Prostate gland (tissue), 2 donors: ENCODE measurements at regions not wholly inside any gene's neighbourhood (a gene's known extent, or its start where the extent isn't known, plus 50 kb on each side); places are given as distances from the start of the nearest gene placed in this dataset.

Source experiments
- DNase-seq: peaks from one replicate; pipeline ENCODE4 v3.0.0-alpha.2; 2019; ENCODE audit warnings: low spot score
- H3K27ac ChIP-seq, 2 donors: fragments of 200-600 bp; sonication (generic); 2 replicates each; pipeline ENCODE4 v1.5.1; 2017 to 2019
- H3K27me3 ChIP-seq: fragments of 200-600 bp; sonication (generic); replicated peaks from 2 replicates; pipeline ENCODE4 v1.5.1; 2019; ENCODE audit not compliant: insufficient read depth
- H3K36me3 ChIP-seq, 2 donors: fragments of 200-600 bp; sonication (generic); 1 replicate in 1 of 2; 2 replicates in 1 of 2; pipeline versions ENCODE4 v1.5.1 to v1.8.1; 2017 to 2019
- H3K4me1 ChIP-seq: fragments of 200-600 bp; sonication (generic); replicated peaks from 2 replicates; pipeline ENCODE4 v1.5.1; 2019
- H3K4me3 ChIP-seq, 2 donors: fragments of 200-600 bp; sonication (generic); 2 replicates each; pipeline ENCODE4 v1.5.1; 2017 to 2019
- H3K9me3 ChIP-seq: fragments of 200-600 bp; sonication (generic); 2 replicates; pipeline ENCODE4 v1.5.1; 2017
- CTCF ChIP-seq, 4 experiments: fragments of 200-600 bp in 2 of 4; fragments of 450-650 bp in 2 of 4; sonication (generic) in 2 of 4; IDR thresholded peaks; 1 replicate in 3 of 4; 2 replicates in 1 of 4; pipeline ENCODE4 v1.5.1; 2016 to 2019; ENCODE audit warnings: antibody characterized with exemption in 4 of 4, mild to moderate bottlenecking in 2 of 4, moderate library complexity in 2 of 4
- POLR2A ChIP-seq: fragments of 450-650 bp; IDR thresholded peaks from one replicate; pipeline ENCODE4 v1.6.1; 2016; ENCODE audit warnings: antibody characterized with exemption, mild to moderate bottlenecking
- POLR2AphosphoS5 ChIP-seq: sonication (generic); formaldehyde crosslinking; IDR thresholded peaks from one replicate; pipeline ENCODE4 v1.6.1; 2017; ENCODE audit warnings: antibody characterized with exemption
- WGBS: methylation state at CpG from one replicate; pipeline ENCODE4 v1.1.5; 2018; 5-methylcytosine and 5-hydroxymethylcytosine counted together
- intact Hi-C: fragments of 100-400 bp; cut with DNase I; formaldehyde crosslinking; loops from one replicate; pipeline ENCODE4 v1.14.2; 2022

GRCh38 chr10:2982146-2982545, 85.2 kb upstream of the PFKP start:
- peaks cover 11% of the 10 kb centered on the region for H3K4me1 ChIP-seq
- TF ChIP-seq POLR2AphosphoS5 = no peak
- no peak for TF ChIP-seq CTCF (IDR thresholded peaks at IDR 0.05)
- no peak overlapping the region for H3K27ac ChIP-seq
- H3K36me3 ChIP-seq = no peaks in the 10 kb centered on the region
- DNase-seq = no peak
- H3K9me3 ChIP-seq = no peaks in the 10 kb centered on the region
- H3K4me3 ChIP-seq = no peak overlapping the region
- intact Hi-C loops = no loop called here
- H3K27me3 ChIP-seq = no peaks in the 10 kb centered on the region
- WGBS = 71% methylated on average over 7 of the region's 7 CpGs

GRCh38 chr10:2981361-2981801, 86.0 kb upstream of the PFKP start:
- Histone ChIP-seq H3K27ac (no peak overlapping the region), H3K4me3 (no peak overlapping the region), H3K4me1 (peaks cover 4% of the 10 kb centered on the region), H3K9me3 (no peaks in the 10 kb centered on the region), H3K27me3 (no peaks in the 10 kb centered on the region), H3K36me3 (no peaks in the 10 kb centered on the region)
- no peak for TF ChIP-seq POLR2A
- no peak for TF ChIP-seq POLR2AphosphoS5
- no peak for TF ChIP-seq CTCF (IDR thresholded peaks at IDR 0.05)
- 88% methylated on average over 19 of the region's 19 CpGs for WGBS
- DNase-seq = no peak
- intact Hi-C loops = no loop called here

GRCh38 chr10:2980791-2981360, 86.5 kb upstream of the PFKP start:
- WGBS = 89% methylated on average over 10 of the region's 10 CpGs
- Histone ChIP-seq H3K4me3 (no peak overlapping the region), H3K4me1 (peaks cover 1% of the 10 kb centered on the region), H3K27me3 (no peaks in the 10 kb centered on the region), H3K9me3 (no peaks in the 10 kb centered on the region), H3K36me3 (no peaks in the 10 kb centered on the region), H3K27ac (no peak overlapping the region)
- intact Hi-C loops = no loop called here
- no peak for DNase-seq
- TF ChIP-seq CTCF (IDR thresholded peaks at IDR 0.05) (no peak), POLR2A (no peak), POLR2AphosphoS5 (no peak)

DNA sequence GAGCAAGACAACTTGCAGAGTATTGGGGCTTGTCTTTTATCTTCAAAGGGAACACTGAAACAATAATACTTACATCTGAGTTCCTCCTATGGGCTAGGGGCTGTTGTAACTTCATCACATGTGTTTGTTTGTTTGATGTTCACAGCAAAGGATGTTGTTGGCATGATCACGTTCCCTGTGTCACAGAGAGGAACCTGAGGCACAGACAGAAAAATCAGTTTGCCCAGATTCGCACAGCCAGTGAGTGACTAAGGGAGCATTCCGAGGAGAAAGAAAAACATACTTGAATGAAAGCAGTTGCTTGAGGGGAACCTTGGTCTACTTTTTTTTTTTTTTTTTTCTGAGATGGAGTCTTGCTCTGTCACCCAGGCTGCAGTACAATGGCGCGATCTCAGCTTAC, 87.2 kb upstream of the PFKP start:
- Histone ChIP-seq H3K9me3 (no peaks in the 10 kb centered on the region), H3K4me3 (no peak overlapping the region), H3K4me1 (no peaks in the 10 kb centered on the region), H3K27ac (no peak overlapping the region), H3K36me3 (no peaks in the 10 kb centered on the region), H3K27me3 (no peaks in the 10 kb centered on the region)
- WGBS = 88% methylated on average over 5 of the region's 5 CpGs
- no peak for DNase-seq
- TF ChIP-seq POLR2A (no peak), CTCF (IDR thresholded peaks at IDR 0.05) (no peak), POLR2AphosphoS5 (no peak)
- intact Hi-C loops = no loop called here

DNA sequence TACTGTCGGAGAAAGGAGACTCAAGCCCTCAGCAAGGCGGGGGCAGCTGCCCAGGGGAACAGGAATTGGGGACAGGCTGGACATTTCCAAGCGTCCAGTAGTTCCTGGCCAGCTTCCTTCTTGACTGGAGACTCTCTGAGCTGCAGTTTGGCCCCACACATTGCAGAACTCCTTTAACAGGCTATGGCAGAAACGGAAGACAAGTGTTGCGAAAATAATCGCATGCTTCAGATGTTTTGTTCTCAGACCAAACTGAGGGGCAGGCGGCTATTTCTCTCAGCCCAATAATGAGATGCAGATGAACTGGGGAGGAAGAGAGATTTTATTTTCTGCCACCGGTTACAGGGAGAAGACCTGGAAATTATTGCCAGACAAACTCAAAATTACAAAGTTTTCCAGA, 88.0 kb upstream of the PFKP start:
- Histone ChIP-seq H3K4me3 (no peak overlapping the region), H3K36me3 (no peaks in the 10 kb centered on the region), H3K27me3 (no peaks in the 10 kb centered on the region), H3K4me1 (no peaks in the 10 kb centered on the region), H3K9me3 (no peaks in the 10 kb centered on the region), H3K27ac (no peak overlapping the region)
- WGBS = 69% methylated on average over 8 of the region's 8 CpGs
- TF ChIP-seq POLR2A = no peak
- TF ChIP-seq CTCF (IDR thresholded peaks at IDR 0.05) = no peak
- TF ChIP-seq POLR2AphosphoS5 = no peak
- DNase-seq = no peak
- intact Hi-C loops = no loop called here
